Esophagus squamous epithelium (tissue), 4 donors: ENCODE measurements at regions not wholly inside any gene's neighbourhood (a gene's known extent, or its start where the extent isn't known, plus 50 kb on each side); places are given as distances from the start of the nearest gene placed in this dataset.

Experiments
- POLR2A ChIP-seq, 4 donors: fragments of 450-650 bp; IDR thresholded peaks; one replicate each; pipeline ENCODE4 v1.6.1; 2017; ENCODE audit warnings: antibody characterized with exemption in 4 of 4, mild to moderate bottlenecking in 4 of 4, moderate library complexity in 3 of 4
- TF ChIP-seq, protein P1 (sequence below), 6 experiments: fragments of 450-650 bp in 4 of 6; fragments of 200-600 bp in 2 of 6; sonication (generic) in 2 of 6; IDR thresholded peaks; one replicate each; pipeline ENCODE4 v1.5.1; 2016 to 2019; ENCODE audit warnings: antibody characterized with exemption in 6 of 6, mild to moderate bottlenecking in 4 of 6, moderate library complexity in 4 of 6

- TF ChIP-seq, protein P1, sequence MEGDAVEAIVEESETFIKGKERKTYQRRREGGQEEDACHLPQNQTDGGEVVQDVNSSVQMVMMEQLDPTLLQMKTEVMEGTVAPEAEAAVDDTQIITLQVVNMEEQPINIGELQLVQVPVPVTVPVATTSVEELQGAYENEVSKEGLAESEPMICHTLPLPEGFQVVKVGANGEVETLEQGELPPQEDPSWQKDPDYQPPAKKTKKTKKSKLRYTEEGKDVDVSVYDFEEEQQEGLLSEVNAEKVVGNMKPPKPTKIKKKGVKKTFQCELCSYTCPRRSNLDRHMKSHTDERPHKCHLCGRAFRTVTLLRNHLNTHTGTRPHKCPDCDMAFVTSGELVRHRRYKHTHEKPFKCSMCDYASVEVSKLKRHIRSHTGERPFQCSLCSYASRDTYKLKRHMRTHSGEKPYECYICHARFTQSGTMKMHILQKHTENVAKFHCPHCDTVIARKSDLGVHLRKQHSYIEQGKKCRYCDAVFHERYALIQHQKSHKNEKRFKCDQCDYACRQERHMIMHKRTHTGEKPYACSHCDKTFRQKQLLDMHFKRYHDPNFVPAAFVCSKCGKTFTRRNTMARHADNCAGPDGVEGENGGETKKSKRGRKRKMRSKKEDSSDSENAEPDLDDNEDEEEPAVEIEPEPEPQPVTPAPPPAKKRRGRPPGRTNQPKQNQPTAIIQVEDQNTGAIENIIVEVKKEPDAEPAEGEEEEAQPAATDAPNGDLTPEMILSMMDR (IDR thresholded peaks at IDR 0.05): no peak
- TF ChIP-seq POLR2A (IDR thresholded peaks at IDR 0.05): no peak
Measured at GRCh38 chr10:108290823-108291222, 1126.3 kb upstream of the SORCS1 start.
